MM.1S (cell line): ENCODE measurements at regions not wholly inside any gene's neighbourhood (a gene's known extent, or its start where the extent isn't known, plus 50 kb on each side); places are given as distances from the start of the nearest gene placed in this dataset.

Source experiments
- CTCF ChIP-seq: fragments of 300-600 bp; sonication (generic); IDR thresholded peaks from 2 replicates; pipeline ENCODE4 v1.5.1; 2016; ENCODE audit warnings: antibody characterized with exemption, low read length, mixed read lengths
- EZH2 ChIP-seq: fragments of 300-600 bp; sonication (generic); optimal IDR thresholded peaks from 2 replicates; pipeline ENCODE3; 2017; ENCODE audit warnings: low read depth, mild to moderate bottlenecking, antibody characterized with exemption, low read length, mixed read lengths
- EZH2phosphoT487 ChIP-seq: fragments of 300-600 bp; sonication (generic); IDR thresholded peaks from 2 replicates; pipeline ENCODE4 v1.6.1; 2018; ENCODE audit warnings: antibody characterized with exemption, low read length

- no peak for TF ChIP-seq CTCF
- TF ChIP-seq EZH2phosphoT487, result no peak
- TF ChIP-seq EZH2, result no peak
Observed at GRCh38 chr2:139403948-139404347, 623.8 kb upstream of the NXPH2 start.
